ENCODE measurements at regions not wholly inside any gene's neighbourhood (a gene's known extent, or its start where the extent isn't known, plus 50 kb on each side); places are given as distances from the start of the nearest gene placed in this dataset.

DNA sequence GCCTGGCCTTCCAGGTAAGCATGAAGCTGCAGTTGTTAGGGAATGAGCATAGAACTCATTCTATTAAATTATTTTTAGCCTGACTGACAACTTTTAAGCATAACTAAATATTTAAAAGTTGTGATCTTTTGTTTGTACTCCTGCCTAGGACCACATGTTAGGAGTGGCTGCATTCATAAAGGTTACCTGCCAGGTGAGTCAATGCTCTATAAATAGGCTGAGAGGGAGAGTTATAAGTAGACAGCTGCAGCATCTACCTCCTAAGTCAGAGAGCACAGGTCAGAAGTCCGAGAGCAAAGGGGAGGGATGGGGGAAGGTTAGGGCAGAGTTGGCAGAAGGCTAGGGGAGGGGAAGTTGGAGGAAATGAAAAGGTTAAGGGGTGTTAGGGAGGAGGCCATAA is 292.4 kb upstream of the TLE4 start:
- TF ChIP-seq, protein P1, sequence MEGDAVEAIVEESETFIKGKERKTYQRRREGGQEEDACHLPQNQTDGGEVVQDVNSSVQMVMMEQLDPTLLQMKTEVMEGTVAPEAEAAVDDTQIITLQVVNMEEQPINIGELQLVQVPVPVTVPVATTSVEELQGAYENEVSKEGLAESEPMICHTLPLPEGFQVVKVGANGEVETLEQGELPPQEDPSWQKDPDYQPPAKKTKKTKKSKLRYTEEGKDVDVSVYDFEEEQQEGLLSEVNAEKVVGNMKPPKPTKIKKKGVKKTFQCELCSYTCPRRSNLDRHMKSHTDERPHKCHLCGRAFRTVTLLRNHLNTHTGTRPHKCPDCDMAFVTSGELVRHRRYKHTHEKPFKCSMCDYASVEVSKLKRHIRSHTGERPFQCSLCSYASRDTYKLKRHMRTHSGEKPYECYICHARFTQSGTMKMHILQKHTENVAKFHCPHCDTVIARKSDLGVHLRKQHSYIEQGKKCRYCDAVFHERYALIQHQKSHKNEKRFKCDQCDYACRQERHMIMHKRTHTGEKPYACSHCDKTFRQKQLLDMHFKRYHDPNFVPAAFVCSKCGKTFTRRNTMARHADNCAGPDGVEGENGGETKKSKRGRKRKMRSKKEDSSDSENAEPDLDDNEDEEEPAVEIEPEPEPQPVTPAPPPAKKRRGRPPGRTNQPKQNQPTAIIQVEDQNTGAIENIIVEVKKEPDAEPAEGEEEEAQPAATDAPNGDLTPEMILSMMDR (IDR thresholded peaks at IDR 0.05), result no peak

DNA sequence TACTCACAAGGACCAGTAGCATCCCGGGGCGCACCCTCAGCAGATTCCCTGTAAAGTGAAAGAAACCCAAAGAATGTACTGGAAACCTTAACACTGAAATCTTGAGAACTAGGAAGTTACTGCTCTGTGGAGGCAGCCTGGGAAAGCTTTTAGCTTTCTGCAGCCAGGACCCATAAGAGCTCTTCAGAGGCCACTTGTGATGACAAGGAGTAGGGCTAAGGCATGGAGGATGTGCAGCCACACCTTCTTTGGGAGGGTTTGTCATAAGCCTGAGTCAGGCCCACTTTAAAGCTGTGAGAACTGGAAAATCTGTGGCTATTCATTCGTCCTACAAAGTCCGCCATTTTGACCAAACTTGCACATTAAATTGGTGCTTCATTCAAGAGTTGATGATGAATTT is 291.1 kb upstream of the TLE4 start:
- TF ChIP-seq, protein P1 (IDR thresholded peaks at IDR 0.05), result no peak

DNA sequence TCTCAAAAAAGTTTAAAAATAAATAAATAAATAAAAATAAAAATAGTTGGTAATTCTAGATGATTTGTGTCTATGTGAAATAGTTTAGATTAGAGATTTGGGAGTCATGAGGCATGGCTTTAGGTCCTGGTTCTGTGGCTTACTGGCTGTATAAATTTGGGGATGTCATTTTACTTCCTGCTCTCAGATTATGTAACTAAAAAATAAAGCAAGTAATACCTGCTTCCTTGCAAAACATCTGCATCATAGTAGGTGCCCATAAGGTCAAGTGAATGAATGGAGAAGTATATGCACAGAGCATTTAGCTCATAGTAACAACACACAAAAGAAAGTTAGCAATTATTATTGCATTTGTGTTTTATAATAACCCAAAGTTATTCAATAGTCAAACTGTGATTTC is 287.7 kb upstream of the TLE4 start:
- TF ChIP-seq, protein P1 (IDR thresholded peaks at IDR 0.05), result no peak

DNA sequence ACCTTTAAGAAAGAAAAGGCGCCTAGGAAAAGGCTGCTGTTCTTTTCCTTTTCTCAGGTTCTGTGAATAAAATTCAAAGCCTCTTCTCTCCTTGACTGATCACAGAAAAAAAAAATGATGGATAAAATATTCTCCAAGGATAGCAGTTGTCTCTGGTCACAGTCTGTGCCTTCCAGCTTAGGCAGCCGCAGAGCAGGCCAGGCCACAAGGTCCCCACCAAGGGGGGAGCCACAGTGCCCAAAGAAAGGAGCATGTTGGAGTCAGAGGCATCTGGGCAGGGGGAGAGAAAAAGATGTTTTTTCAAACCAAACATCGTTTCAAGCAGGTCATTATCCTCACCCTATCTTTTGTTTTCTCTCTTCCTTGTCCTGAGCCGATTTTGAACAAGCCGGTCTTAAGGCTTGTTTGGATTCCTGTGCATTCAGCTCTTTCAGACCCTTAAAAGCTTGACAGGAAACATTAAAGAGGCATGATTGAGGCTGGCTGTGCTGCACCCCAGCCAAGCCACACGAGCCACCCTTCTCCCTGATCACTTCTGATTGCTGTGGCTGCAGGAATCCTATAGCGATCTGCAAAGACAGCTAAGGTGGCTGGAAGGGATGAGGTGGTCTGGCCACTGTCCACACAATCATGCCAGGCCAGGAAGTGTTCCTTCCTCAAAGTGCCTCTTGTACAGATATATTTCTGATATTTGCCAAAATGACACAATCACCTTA is 284.6 kb upstream of the TLE4 start:
- TF ChIP-seq, protein P1 (IDR thresholded peaks at IDR 0.05), result no peak

DNA sequence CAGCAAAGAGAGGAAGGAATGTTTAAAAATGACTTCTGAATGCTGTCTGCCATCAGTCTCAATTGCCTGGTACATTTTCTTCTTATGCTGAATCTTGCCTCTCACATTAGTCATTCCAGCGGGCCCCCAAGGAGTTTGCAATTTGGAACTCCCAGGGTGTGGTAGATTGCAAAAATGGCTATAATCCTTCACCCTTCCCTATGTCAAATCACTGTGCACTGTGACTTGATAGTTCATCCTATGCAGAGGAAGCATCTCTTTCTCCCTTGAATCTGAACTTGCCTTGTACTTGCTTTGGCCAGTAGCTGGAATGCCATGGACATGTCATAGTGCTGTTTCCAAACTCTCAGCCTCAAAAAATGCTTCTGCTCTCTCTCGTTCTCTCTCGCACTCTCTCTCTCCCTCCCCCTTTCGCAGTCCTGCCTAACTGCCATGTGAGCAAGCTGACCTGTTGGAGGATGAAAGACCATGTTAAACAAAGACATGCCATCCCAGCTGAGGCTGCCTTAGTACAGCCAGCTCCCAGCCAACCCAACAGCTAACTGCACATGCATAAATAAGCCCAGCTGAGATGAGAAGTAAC is 284.0 kb upstream of the TLE4 start:
- TF ChIP-seq, protein P1 (IDR thresholded peaks at IDR 0.05), result no peak

DNA sequence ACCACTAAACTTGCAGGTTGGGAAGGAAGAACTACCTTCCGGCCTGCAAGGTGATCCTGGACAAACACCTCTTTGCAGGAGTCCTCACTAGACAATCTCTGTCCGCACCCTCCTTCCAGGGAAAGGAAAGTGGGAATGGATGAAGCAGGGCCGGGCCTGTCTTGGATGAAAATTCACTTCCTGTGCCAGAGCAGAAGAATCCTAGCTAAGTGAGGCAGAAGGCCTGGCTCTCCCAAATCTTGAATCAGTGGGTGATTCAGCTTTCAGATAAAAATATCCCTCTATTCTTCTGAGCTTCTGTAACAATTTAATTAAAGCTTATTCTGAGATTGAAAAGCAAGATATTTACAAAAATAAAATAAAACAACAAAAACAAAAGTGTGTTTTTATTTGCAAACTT is 281.9 kb upstream of the TLE4 start:
- TF ChIP-seq, protein P1 (IDR thresholded peaks at IDR 0.05), result no peak

DNA sequence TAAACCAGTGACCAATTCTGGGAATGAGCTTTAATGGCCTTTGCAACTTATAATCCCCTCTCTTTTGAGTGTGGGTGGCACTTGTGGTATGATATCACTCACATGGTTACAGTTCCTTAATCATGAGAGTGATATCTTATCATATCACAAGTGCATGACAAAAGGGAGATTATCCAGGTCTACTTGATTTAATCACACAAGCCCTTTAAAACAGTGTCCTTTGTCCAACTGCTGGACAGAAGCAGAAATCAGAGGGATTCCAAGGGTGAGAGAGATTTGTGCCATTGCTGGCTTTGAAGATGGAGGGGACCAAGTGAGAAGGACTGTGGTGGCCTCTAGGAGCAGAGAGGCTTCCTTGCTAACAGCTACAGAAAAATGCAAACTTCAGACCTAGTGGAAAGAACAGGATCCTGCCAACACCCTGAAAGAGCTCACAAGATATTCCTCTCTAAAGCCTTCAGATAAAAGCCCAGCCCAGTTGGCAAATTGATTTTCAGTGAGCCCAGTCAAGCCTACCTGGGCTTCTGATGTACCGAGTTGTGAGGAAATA is 279.0 kb upstream of the TLE4 start:
- TF ChIP-seq, protein P1 (IDR thresholded peaks at IDR 0.05), result no peak

Data from LNCAP (cell line).